HepG2 (cell line): ENCODE measurements at regions not wholly inside any gene's neighbourhood (a gene's known extent, or its start where the extent isn't known, plus 50 kb on each side); places are given as distances from the start of the nearest gene placed in this dataset.

ENCODE experiments used
- ETV6 ChIP-seq: sonication (generic); formaldehyde crosslinking; conservative IDR thresholded peaks from 2 replicates; pipeline ENCODE4 v1.4.0; 2020; ENCODE audit warnings: missing genetic modification reagents
- JUN ChIP-seq: sonication (generic); formaldehyde crosslinking; IDR thresholded peaks from 2 replicates; pipeline ENCODE4 v1.4.0; 2020; ENCODE audit warnings: mild to moderate bottlenecking, missing genetic modification reagents
- NFE2L2 ChIP-seq: fragments of 150-350 bp; IDR thresholded peaks from 2 replicates; pipeline ENCODE4 v1.6.1; 2014; ENCODE audit warnings: low read length
- NKX3-1 ChIP-seq: sonication (generic); formaldehyde crosslinking; IDR thresholded peaks from 2 replicates; pipeline ENCODE4 v1.5.0; 2020; ENCODE audit warnings: missing genetic modification reagents
- RCOR2 ChIP-seq: IDR thresholded peaks from 2 replicates; pipeline ENCODE4 v1.6.1; 2016; ENCODE audit warnings: missing biosample characterization, missing genetic modification reagents
- ZNF383 ChIP-seq: sonication (generic); formaldehyde crosslinking; IDR thresholded peaks from 2 replicates; pipeline ENCODE4 v1.4.0; 2020; ENCODE audit warnings: missing genetic modification reagents, mild to moderate bottlenecking, borderline replicate concordance
- ZNF547 ChIP-seq: sonication (generic); formaldehyde crosslinking; IDR thresholded peaks from 2 replicates; pipeline ENCODE4 v1.5.1; 2020; ENCODE audit warnings: mild to moderate bottlenecking, missing genetic modification reagents
- ZNF549 ChIP-seq: sonication (generic); formaldehyde crosslinking; IDR thresholded peaks from 2 replicates; pipeline ENCODE4 v1.5.0; 2020; ENCODE audit warnings: missing genetic modification reagents
- ZNF678 ChIP-seq: sonication (generic); formaldehyde crosslinking; IDR thresholded peaks from 2 replicates; pipeline ENCODE4 v1.4.0; 2020; ENCODE audit warnings: mild to moderate bottlenecking, missing genetic modification reagents
- ZZZ3 ChIP-seq: sonication (generic); formaldehyde crosslinking; IDR thresholded peaks from 2 replicates; pipeline ENCODE4 v1.4.0; 2020; ENCODE audit warnings: missing genetic modification reagents, mild to moderate bottlenecking, borderline replicate concordance
- TF ChIP-seq, protein P1 (sequence below): sonication (generic); formaldehyde crosslinking; IDR thresholded peaks from 2 replicates; pipeline ENCODE4 v1.4.0; 2020; ENCODE audit warnings: low read depth, mild to moderate bottlenecking, missing genetic modification reagents
- TF ChIP-seq, protein P2 (sequence below): sonication (generic); formaldehyde crosslinking; IDR thresholded peaks from 2 replicates; pipeline ENCODE4 v1.5.0; 2020; ENCODE audit warnings: mild to moderate bottlenecking, missing genetic modification reagents, moderate library complexity
- TF ChIP-seq, protein P3 (sequence below): sonication (generic); formaldehyde crosslinking; IDR thresholded peaks from 2 replicates; pipeline ENCODE4 v1.8.1; 2023; ENCODE audit warnings: mild to moderate bottlenecking, missing genetic modification reagents
- TF ChIP-seq, protein P4 (sequence below): IDR thresholded peaks from 2 replicates; pipeline ENCODE4 v1.6.1; 2016; ENCODE audit warnings: mild to moderate bottlenecking

DNA sequence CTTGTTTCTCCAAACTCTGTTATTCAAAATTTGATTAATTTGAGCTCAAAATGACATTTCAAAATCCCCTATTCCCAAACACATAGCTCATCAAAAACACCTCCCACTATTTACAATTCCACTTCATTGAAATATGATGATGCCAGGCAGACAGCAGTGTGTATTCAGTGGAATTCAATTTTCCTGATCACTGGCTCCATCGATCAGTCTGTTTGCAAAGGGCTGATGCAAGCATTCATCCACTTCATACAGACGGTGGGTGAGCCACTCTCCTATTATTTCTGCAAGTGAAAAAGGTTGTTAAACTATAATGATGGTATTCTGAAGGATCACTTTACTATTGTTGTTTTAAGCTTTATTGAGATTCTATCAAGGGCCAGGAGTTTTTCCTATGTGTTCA, 90.7 kb downstream of the RTP4 start:
- TF ChIP-seq NKX3-1 (CRISPR knock-in tag) (no peak), ETV6 (no peak), ZZZ3 (CRISPR knock-in tag) (no peak), JUN (no peak), RCOR2 (CRISPR knock-in tag) (no peak), ZNF549 (no peak), NFE2L2 (no peak), ZNF547 (CRISPR knock-in tag) (no peak), ZNF678 (no peak), ZNF383 (CRISPR knock-in tag) (no peak)
- TF ChIP-seq, protein P1, sequence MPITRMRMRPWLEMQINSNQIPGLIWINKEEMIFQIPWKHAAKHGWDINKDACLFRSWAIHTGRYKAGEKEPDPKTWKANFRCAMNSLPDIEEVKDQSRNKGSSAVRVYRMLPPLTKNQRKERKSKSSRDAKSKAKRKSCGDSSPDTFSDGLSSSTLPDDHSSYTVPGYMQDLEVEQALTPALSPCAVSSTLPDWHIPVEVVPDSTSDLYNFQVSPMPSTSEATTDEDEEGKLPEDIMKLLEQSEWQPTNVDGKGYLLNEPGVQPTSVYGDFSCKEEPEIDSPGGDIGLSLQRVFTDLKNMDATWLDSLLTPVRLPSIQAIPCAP, result no peak
- TF ChIP-seq, protein P2, sequence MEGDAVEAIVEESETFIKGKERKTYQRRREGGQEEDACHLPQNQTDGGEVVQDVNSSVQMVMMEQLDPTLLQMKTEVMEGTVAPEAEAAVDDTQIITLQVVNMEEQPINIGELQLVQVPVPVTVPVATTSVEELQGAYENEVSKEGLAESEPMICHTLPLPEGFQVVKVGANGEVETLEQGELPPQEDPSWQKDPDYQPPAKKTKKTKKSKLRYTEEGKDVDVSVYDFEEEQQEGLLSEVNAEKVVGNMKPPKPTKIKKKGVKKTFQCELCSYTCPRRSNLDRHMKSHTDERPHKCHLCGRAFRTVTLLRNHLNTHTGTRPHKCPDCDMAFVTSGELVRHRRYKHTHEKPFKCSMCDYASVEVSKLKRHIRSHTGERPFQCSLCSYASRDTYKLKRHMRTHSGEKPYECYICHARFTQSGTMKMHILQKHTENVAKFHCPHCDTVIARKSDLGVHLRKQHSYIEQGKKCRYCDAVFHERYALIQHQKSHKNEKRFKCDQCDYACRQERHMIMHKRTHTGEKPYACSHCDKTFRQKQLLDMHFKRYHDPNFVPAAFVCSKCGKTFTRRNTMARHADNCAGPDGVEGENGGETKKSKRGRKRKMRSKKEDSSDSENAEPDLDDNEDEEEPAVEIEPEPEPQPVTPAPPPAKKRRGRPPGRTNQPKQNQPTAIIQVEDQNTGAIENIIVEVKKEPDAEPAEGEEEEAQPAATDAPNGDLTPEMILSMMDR (CRISPR knock-in tag), result no peak
- TF ChIP-seq, protein P3, sequence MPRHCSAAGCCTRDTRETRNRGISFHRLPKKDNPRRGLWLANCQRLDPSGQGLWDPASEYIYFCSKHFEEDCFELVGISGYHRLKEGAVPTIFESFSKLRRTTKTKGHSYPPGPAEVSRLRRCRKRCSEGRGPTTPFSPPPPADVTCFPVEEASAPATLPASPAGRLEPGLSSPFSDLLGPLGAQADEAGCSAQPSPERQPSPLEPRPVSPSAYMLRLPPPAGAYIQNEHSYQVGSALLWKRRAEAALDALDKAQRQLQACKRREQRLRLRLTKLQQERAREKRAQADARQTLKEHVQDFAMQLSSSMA (CRISPR knock-in tag), result no peak
- TF ChIP-seq, protein P4, sequence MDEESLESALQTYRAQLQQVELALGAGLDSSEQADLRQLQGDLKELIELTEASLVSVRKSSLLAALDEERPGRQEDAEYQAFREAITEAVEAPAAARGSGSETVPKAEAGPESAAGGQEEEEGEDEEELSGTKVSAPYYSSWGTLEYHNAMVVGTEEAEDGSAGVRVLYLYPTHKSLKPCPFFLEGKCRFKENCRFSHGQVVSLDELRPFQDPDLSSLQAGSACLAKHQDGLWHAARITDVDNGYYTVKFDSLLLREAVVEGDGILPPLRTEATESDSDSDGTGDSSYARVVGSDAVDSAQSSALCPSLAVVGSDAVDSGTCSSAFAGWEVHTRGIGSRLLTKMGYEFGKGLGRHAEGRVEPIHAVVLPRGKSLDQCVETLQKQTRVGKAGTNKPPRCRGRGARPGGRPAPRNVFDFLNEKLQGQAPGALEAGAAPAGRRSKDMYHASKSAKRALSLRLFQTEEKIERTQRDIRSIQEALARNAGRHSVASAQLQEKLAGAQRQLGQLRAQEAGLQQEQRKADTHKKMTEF (CRISPR knock-in tag), result no peak
